ENCODE measurements at regions not wholly inside any gene's neighbourhood (a gene's known extent, or its start where the extent isn't known, plus 50 kb on each side); places are given as distances from the start of the nearest gene placed in this dataset.

GRCh38 chr3:64958199-64958843 is 270.5 kb upstream of the ADAMTS9 start:
- ChIA-PET CTCF (no interaction called here), POLR2A (no interaction called here)
- Histone ChIP-seq H3K4me1 (ENCODE audit: control insufficient read depth, insufficient read depth, low read length) (peaks cover 6% of the 10 kb centered on the region), H3K27ac (ENCODE audit: extremely low read depth, low read depth, low read length) (no peak overlapping the region), H3K36me3 (ENCODE audit: control insufficient read depth in 2 of 2, insufficient read depth in 1 of 2, low read length in 2 of 2) (no peaks in the 10 kb centered on the region), H3K9me3 (ENCODE audit: control insufficient read depth, insufficient read depth, low read depth, low read length) (no peaks in the 10 kb centered on the region), H3K4me3 (ENCODE audit: low read depth, low read length) (no peak overlapping the region)
- TF ChIP-seq, protein P1, sequence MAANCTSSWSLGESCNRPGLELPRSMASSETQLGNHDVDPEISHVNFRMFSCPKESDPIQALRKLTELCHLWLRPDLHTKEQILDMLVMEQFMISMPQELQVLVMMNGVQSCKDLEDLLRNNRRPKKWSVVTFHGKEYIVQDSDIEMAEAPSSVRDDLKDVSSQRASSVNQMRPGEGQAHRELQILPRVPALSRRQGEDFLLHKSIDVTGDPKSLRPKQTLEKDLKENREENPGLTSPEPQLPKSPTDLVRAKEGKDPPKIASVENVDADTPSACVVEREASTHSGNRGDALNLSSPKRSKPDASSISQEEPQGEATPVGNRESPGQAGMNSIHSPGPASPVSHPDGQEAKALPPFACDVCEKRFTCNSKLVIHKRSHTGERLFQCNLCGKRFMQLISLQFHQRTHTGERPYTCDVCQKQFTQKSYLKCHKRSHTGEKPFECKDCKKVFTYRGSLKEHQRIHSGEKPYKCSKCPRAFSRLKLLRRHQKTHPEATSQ (tag by site-specific recombination; IDR thresholded peaks at IDR 0.05): no peak
- TF ChIP-seq ZNF664 (tag by site-specific recombination; IDR thresholded peaks at IDR 0.05) (no peak), KLF9 (tag by site-specific recombination; IDR thresholded peaks at IDR 0.05; ENCODE audit: low read depth) (no peak), ZNF24 (tag by site-specific recombination; IDR thresholded peaks at IDR 0.05) (no peak), ZNF473 (tag by site-specific recombination; IDR thresholded peaks at IDR 0.05) (no peak), ZNF175 (tag by site-specific recombination; IDR thresholded peaks at IDR 0.05) (no peak), ZSCAN16 (tag by site-specific recombination; IDR thresholded peaks at IDR 0.05) (no peak), ZNF791 (tag by site-specific recombination; IDR thresholded peaks at IDR 0.05) (no peak), KLF8 (tag by site-specific recombination; IDR thresholded peaks at IDR 0.05) (no peak), GLIS1 (tag by site-specific recombination; IDR thresholded peaks at IDR 0.05) (no peak), REST (tag by site-specific recombination; IDR thresholded peaks at IDR 0.05) (no peak), MYNN (tag by site-specific recombination; IDR thresholded peaks at IDR 0.05; ENCODE audit: borderline replicate concordance) (no peak), ZNF571 (tag by site-specific recombination; IDR thresholded peaks at IDR 0.05) (no peak), ZNF37A (tag by site-specific recombination; IDR thresholded peaks at IDR 0.05) (no peak), ZNF211 (tag by site-specific recombination; IDR thresholded peaks at IDR 0.05; ENCODE audit: low read depth) (no peak)
- TF ChIP-seq, protein P2, sequence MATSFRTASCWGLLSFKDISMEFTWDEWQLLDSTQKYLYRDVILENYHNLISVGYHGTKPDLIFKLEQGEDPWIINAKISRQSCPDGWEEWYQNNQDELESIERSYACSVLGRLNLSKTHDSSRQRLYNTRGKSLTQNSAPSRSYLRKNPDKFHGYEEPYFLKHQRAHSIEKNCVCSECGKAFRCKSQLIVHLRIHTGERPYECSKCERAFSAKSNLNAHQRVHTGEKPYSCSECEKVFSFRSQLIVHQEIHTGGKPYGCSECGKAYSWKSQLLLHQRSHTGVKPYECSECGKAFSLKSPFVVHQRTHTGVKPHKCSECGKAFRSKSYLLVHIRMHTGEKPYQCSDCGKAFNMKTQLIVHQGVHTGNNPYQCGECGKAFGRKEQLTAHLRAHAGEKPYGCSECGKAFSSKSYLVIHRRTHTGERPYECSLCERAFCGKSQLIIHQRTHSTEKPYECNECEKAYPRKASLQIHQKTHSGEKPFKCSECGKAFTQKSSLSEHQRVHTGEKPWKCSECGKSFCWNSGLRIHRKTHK (tag by site-specific recombination; IDR thresholded peaks at IDR 0.05): no peak

GRCh38 chr3:64957408-64958198 is 269.8 kb upstream of the ADAMTS9 start:
- POLR2A ChIA-PET: no interaction called here
- Histone ChIP-seq H3K4me3 (ENCODE audit: low read depth, low read length) (no peak overlapping the region), H3K4me1 (ENCODE audit: control insufficient read depth, insufficient read depth, low read length) (peaks cover 6% of the 10 kb centered on the region), H3K36me3 (ENCODE audit: control insufficient read depth in 2 of 2, insufficient read depth in 1 of 2, low read length in 2 of 2) (no peaks in the 10 kb centered on the region), H3K9me3 (ENCODE audit: control insufficient read depth, insufficient read depth, low read depth, low read length) (no peaks in the 10 kb centered on the region), H3K27ac (ENCODE audit: extremely low read depth, low read depth, low read length) (no peak overlapping the region)
- CTCF ChIA-PET: no interaction called here
- TF ChIP-seq ZNF513 (tag by site-specific recombination; IDR thresholded peaks at IDR 0.05): no peak
- 0 out of 2 replicates have a peak, but pooled peaks have one; percentile 11 for TF ChIP-seq SP2 (tag by site-specific recombination; IDR thresholded peaks at IDR 0.05)
- 0 out of 2 replicates have a peak, but pooled peaks have one; percentile 37 for TF ChIP-seq ZNF394 (tag by site-specific recombination; IDR thresholded peaks at IDR 0.05; ENCODE audit: borderline replicate concordance)
- 0 out of 2 replicates have a peak, but pooled peaks have one; percentile 21 for TF ChIP-seq ZNF184 (tag by site-specific recombination; IDR thresholded peaks at IDR 0.05)
- TF ChIP-seq, protein P3, sequence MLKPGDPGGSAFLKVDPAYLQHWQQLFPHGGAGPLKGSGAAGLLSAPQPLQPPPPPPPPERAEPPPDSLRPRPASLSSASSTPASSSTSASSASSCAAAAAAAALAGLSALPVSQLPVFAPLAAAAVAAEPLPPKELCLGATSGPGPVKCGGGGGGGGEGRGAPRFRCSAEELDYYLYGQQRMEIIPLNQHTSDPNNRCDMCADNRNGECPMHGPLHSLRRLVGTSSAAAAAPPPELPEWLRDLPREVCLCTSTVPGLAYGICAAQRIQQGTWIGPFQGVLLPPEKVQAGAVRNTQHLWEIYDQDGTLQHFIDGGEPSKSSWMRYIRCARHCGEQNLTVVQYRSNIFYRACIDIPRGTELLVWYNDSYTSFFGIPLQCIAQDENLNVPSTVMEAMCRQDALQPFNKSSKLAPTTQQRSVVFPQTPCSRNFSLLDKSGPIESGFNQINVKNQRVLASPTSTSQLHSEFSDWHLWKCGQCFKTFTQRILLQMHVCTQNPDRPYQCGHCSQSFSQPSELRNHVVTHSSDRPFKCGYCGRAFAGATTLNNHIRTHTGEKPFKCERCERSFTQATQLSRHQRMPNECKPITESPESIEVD (tag by site-specific recombination; IDR thresholded peaks at IDR 0.05): peak; percentile 47; the same call in 1 of the 2 replicates
- peak; percentile 48; the same call in 1 of the 2 replicates for TF ChIP-seq TRIM28 (IDR thresholded peaks at IDR 0.05; ENCODE audit: borderline replicate concordance, low read length)
- TF ChIP-seq ZNF629 (tag by site-specific recombination; IDR thresholded peaks at IDR 0.05): peak; percentile 82
- 0 out of 2 replicates have a peak, but pooled peaks have one; percentile 23 for TF ChIP-seq ZNF335 (tag by site-specific recombination; conservative IDR thresholded peaks at IDR 0.05)
- no peak for TF ChIP-seq ZNF175 (tag by site-specific recombination; IDR thresholded peaks at IDR 0.05)
- TF ChIP-seq KLF8 (tag by site-specific recombination; IDR thresholded peaks at IDR 0.05): peak; percentile 33; the same call in 1 of the 2 replicates

Measured in HEK293 (cell line).